ENCODE measurements at regions not wholly inside any gene's neighbourhood (a gene's known extent, or its start where the extent isn't known, plus 50 kb on each side); places are given as distances from the start of the nearest gene placed in this dataset.

GRCh38 chr16:79810449-79811189, 210.1 kb upstream of the MAF start:
- no peak for TF ChIP-seq CTCF (IDR thresholded peaks at IDR 0.05)
- no peak for TF ChIP-seq EZH2 (IDR thresholded peaks at IDR 0.05; ENCODE audit: borderline replicate concordance, insufficient read depth, low read depth, low read length, poor library complexity, severe bottlenecking)
